ENCODE measurements at regions not wholly inside any gene's neighbourhood (a gene's known extent, or its start where the extent isn't known, plus 50 kb on each side); places are given as distances from the start of the nearest gene placed in this dataset.

DNA sequence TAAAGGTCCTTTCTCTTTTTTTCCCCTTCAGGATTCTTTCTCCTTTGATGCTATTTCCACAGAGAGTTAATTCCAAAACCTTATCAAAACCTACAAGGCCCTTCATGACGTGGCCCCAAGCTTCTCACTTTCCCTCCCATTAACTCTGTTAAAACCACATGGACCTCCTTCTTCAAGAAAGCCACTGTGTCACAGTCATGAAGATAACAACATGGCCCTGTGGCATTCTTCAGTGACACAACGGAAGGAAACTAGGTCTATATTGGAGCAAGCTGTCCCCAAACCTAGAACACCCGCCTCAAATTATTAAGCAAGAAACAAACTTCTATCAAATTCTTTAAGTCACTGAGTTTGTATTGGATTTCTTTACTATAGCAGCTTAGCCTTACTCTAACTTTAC is 611.1 kb downstream of the NUF2 start:
- TF ChIP-seq, protein P1, sequence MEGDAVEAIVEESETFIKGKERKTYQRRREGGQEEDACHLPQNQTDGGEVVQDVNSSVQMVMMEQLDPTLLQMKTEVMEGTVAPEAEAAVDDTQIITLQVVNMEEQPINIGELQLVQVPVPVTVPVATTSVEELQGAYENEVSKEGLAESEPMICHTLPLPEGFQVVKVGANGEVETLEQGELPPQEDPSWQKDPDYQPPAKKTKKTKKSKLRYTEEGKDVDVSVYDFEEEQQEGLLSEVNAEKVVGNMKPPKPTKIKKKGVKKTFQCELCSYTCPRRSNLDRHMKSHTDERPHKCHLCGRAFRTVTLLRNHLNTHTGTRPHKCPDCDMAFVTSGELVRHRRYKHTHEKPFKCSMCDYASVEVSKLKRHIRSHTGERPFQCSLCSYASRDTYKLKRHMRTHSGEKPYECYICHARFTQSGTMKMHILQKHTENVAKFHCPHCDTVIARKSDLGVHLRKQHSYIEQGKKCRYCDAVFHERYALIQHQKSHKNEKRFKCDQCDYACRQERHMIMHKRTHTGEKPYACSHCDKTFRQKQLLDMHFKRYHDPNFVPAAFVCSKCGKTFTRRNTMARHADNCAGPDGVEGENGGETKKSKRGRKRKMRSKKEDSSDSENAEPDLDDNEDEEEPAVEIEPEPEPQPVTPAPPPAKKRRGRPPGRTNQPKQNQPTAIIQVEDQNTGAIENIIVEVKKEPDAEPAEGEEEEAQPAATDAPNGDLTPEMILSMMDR (IDR thresholded peaks at IDR 0.05; ENCODE audit: low read depth, low read length, missing control alignments): no peak
- H3K4me3 ChIP-seq (ENCODE audit: low read depth, low read length): no peak overlapping the region
- in situ Hi-C loops (cut with HindIII; ENCODE audit: low sequenced_read_pairs): loop anchor here (5.0 kb wide), 1 partner anchor 71 kb away; no protein-coding TSS in a partner anchor
- no peak for DNase-seq (ENCODE audit: low read depth)

DNA sequence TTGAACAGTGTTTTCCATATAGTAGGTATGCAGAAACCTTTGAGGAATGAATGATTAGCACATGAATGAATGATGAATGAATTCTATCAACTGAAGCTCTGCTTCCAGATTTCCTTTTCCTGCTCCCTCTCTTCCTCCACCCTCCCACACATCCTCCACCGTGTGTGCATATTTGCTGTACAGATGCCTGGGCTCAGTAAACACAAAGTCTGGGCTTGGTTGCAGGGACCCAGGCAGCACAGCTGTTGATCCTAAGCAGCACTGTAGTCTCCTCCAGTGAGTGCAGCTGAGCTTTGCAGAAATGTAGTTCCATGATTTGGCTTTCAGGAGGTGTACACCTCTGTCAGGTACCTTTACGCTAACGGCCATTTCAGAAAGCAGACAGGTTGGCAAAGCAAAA is 611.7 kb downstream of the NUF2 start:
- TF ChIP-seq, protein P1 (IDR thresholded peaks at IDR 0.05; ENCODE audit: low read depth, low read length, missing control alignments): no peak
- H3K4me3 ChIP-seq (ENCODE audit: low read depth, low read length): no peak overlapping the region
- in situ Hi-C loops (cut with HindIII; ENCODE audit: low sequenced_read_pairs): loop anchor here (5.0 kb wide), 1 partner anchor 71 kb away; no protein-coding TSS in a partner anchor
- no peak for DNase-seq (ENCODE audit: low read depth)

DNA sequence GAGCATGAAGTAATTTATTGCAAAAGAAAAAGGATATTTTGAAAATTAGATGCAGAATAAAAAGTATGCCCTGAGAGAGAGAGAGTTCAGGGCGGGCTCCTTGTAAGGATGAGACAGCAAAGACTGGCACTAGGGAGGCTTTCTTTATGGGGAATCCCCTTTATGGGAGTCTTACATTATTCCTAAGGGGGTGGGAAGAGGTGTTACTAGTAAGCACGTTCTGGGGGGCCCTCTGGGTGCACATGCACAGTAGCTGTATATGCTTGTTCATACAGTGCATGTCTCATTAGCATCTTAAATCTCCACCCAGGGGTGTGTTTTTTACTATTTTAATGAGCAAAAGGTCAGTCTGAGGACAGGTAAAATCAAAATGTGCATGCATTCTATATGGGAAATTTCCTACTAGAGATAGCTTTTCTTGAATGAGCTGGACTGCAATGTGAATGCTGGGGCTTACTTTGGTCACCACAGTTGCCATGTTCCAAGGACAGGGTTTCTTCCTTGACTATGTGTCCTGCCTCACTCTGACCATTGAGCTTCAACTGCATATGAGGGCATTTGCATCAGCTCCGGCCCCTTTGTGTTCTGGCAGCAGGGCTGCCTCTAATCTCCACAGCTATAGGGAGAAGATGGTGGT is 614.1 kb downstream of the NUF2 start:
- TF ChIP-seq, protein P1 (IDR thresholded peaks at IDR 0.05; ENCODE audit: low read depth, low read length, missing control alignments): no peak
- in situ Hi-C loops (cut with HindIII; ENCODE audit: low sequenced_read_pairs): no loop called here
- no peak for DNase-seq (ENCODE audit: low read depth)
- H3K4me3 ChIP-seq (ENCODE audit: low read depth, low read length): no peak overlapping the region

DNA sequence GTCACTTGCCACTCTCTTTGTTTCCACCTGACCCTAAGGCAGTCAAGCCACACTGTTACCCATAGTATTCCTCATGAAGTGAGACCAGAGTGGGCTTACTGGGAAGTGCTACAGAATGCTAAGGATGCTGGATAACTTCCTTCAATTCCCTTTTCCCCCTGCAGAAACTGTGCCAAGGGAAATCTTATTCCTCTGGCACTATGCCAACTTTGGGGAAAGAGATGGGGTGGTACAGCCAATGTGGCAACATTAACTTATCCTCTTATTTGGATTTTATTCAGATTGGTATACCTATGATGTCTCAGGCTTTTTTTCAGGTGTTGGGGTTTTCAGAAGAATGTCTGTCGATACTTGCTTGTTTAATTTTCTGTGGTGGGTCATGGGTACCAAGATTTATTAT is 599.4 kb upstream of the PBX1 start:
- TF ChIP-seq, protein P1 (IDR thresholded peaks at IDR 0.05; ENCODE audit: low read depth, low read length, missing control alignments): no peak
- no peak overlapping the region for H3K4me3 ChIP-seq (ENCODE audit: low read depth, low read length)
- in situ Hi-C loops (cut with HindIII; ENCODE audit: low sequenced_read_pairs): no loop called here

DNA sequence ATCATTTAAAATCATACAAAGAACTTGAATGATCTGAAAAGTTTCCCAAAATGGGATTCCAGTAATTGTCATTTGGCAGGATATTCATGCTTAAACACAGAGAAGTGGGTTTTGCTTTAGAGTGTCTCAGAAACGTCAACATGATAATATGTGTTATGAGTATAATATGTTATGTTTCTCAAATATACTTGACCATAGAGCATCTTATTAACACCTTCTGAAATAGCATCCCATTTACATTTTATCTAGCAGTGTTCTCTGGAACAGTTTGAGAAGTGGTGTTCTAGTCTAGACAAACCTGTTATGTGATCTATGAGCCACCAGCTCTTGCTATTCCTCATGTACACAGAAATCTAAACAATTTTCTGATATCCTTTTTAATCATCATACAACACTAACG is 588.8 kb upstream of the PBX1 start:
- TF ChIP-seq, protein P1 (IDR thresholded peaks at IDR 0.05; ENCODE audit: low read depth, low read length, missing control alignments): no peak
- DNase-seq (ENCODE audit: low read depth): no peak
- in situ Hi-C loops (cut with HindIII; ENCODE audit: low sequenced_read_pairs): no loop called here
- H3K4me3 ChIP-seq (ENCODE audit: low read depth, low read length): no peak overlapping the region

More for the DNA sequence above, 599.4 kb upstream of the PBX1 start:
- DNase-seq (ENCODE audit: low read depth): no peak

DNA sequence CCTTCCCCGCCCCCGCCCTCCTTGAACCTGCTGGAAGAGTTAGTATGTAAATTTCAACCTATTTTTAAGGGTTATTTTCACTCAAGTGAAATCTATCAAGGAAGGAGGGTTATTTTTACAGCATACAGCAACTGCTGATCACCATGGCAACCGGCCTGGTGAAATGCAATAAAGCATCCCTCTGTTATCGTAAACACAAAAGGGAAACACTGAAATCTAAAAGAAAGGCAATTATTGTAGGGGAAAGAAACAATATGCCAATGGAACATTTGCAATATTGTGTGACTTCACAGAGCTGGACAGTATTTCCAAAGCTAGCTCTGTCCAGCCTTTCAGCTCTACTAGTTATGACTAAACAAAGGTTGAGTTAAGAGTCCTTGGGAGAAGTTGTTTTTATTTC is 588.3 kb upstream of the PBX1 start:
- in situ Hi-C loops (cut with HindIII; ENCODE audit: low sequenced_read_pairs): no loop called here
- H3K4me3 ChIP-seq (ENCODE audit: low read depth, low read length): no peak overlapping the region

More for the DNA sequence above, 588.3 kb upstream of the PBX1 start:
- TF ChIP-seq, protein P1 (IDR thresholded peaks at IDR 0.05; ENCODE audit: low read depth, low read length, missing control alignments): no peak
- no peak for DNase-seq (ENCODE audit: low read depth)

Data from astrocyte of the cerebellum (primary cell).